Keratinocyte (primary cell): ENCODE measurements at regions not wholly inside any gene's neighbourhood (a gene's known extent, or its start where the extent isn't known, plus 50 kb on each side); places are given as distances from the start of the nearest gene placed in this dataset.

ENCODE experiments used
- DNase-seq: peaks from one replicate; pipeline ENCODE4 v3.0.0-alpha.2; 2011; ENCODE audit warnings: low read depth, missing footprints, low spot score
- FAIRE-seq: peaks from 2 replicates; lab custom pipeline; 2011; peaks lifted over from hg19 to GRCh38; lab: Jason Lieb, UNC
- H2AFZ ChIP-seq: 2 replicates; pipeline ENCODE4 v1.6.0; 2012; ENCODE audit warnings: low read length, control low read depth, inconsistent platforms; ENCODE audit not compliant: control insufficient read depth
- H3K27ac ChIP-seq: 2 replicates; pipeline ENCODE4 v1.5.1; 2011; ENCODE audit warnings: low read length; ENCODE audit not compliant: control insufficient read depth, insufficient read depth
- H3K27me3 ChIP-seq: 3 replicates; pipeline ENCODE4 v1.6.0; 2011; ENCODE audit warnings: low read length; ENCODE audit not compliant: control insufficient read depth, insufficient read depth; ENCODE audit errors: extremely low read depth
- H3K36me3 ChIP-seq, 2 experiments: 2 replicates in 1 of 2; 3 replicates in 1 of 2; pipeline ENCODE4 v1.5.1; 2011; ENCODE audit warnings: low read length in 2 of 2, mild to moderate bottlenecking in 1 of 2; ENCODE audit not compliant: control insufficient read depth in 2 of 2, insufficient read depth in 2 of 2; ENCODE audit errors: extremely low read depth in 1 of 2
- H3K4me1 ChIP-seq: 3 replicates; pipeline ENCODE4 v1.5.1; 2011; ENCODE audit warnings: low read length; ENCODE audit not compliant: control insufficient read depth, insufficient read depth; ENCODE audit errors: extremely low read depth
- H3K4me2 ChIP-seq: 3 replicates; pipeline ENCODE4 v1.6.0; 2011; ENCODE audit warnings: low read depth, low read length; ENCODE audit not compliant: control insufficient read depth, insufficient read depth; ENCODE audit errors: extremely low read depth
- H3K4me3 ChIP-seq, 3 experiments: fragments of 200-600 bp in 1 of 3; sonication (generic) in 1 of 3; 2 replicates in 2 of 3; 3 replicates in 1 of 3; pipeline ENCODE4 v1.5.1; 2011 to 2016; ENCODE audit warnings: low read length in 3 of 3, mild to moderate bottlenecking in 3 of 3, control low read depth in 2 of 3, inconsistent platforms in 1 of 3, low read depth in 1 of 3, mixed read lengths in 1 of 3, mixed run types in 1 of 3, moderate library complexity in 1 of 3; ENCODE audit not compliant: control insufficient read depth in 2 of 3, insufficient read depth in 2 of 3; ENCODE audit errors: extremely low read depth in 1 of 3
- H3K79me2 ChIP-seq: 2 replicates; pipeline ENCODE4 v1.6.0; 2012; ENCODE audit warnings: low read length; ENCODE audit not compliant: control insufficient read depth, insufficient read depth
- H3K9ac ChIP-seq: 3 replicates; pipeline ENCODE4 v1.6.0; 2011; ENCODE audit warnings: low read length; ENCODE audit not compliant: control insufficient read depth, insufficient read depth; ENCODE audit errors: extremely low read depth
- H3K9me1 ChIP-seq: 3 replicates; pipeline ENCODE4 v1.6.0; 2011; ENCODE audit warnings: low read length; ENCODE audit not compliant: control insufficient read depth, insufficient read depth; ENCODE audit errors: extremely low read depth
- H3K9me3 ChIP-seq: 2 replicates; pipeline ENCODE4 v1.5.1; 2012; ENCODE audit warnings: low read depth, low read length; ENCODE audit not compliant: control insufficient read depth
- H4K20me1 ChIP-seq: 3 replicates; pipeline ENCODE4 v1.6.0; 2011; ENCODE audit warnings: low read length; ENCODE audit not compliant: control insufficient read depth, insufficient read depth; ENCODE audit errors: extremely low read depth
- CTCF ChIP-seq, 3 experiments: IDR thresholded peaks in 1 of 3; conservative IDR thresholded peaks in 1 of 3; optimal IDR thresholded peaks in 1 of 3; 2 replicates in 2 of 3; 3 replicates in 1 of 3; pipeline versions ENCODE3 to v1.5.1; 2011; ENCODE audit warnings: low read length in 3 of 3, mild to moderate bottlenecking in 3 of 3, moderate library complexity in 2 of 3, control low read depth in 1 of 3, inconsistent platforms in 1 of 3; ENCODE audit not compliant: insufficient read depth in 2 of 3; ENCODE audit errors: extremely low read depth in 1 of 3
- EZH2 ChIP-seq: IDR thresholded peaks from one replicate; pipeline ENCODE4 v1.6.1; 2012; ENCODE audit warnings: inconsistent platforms, mild to moderate bottlenecking, low read length, moderate library complexity
- dilution Hi-C: fragments of 300-500 bp; cut with MboI; formaldehyde crosslinking; loops from one replicate; pipeline ENCODE4 v1.7.0; 2020; ENCODE audit warnings: low sequenced_read_pairs; ENCODE audit not compliant: extremely low pct_ligation_motif_present

- no peak overlapping the region for H2AFZ ChIP-seq
- H3K4me2 ChIP-seq = no peak overlapping the region
- H3K9me3 ChIP-seq = no peaks in the 10 kb centered on the region
- no peaks in the 10 kb centered on the region for H4K20me1 ChIP-seq
- no peaks in the 10 kb centered on the region for H3K9me1 ChIP-seq
- H3K4me1 ChIP-seq = peaks cover 4% of the 10 kb centered on the region
- no peak overlapping the region for H3K9ac ChIP-seq
- H3K27me3 ChIP-seq = peaks cover 39% of the 10 kb centered on the region
- no peak for TF ChIP-seq EZH2
- no peak for TF ChIP-seq CTCF (optimal IDR thresholded peaks at IDR 0.05 in 1 of 3, IDR thresholded peaks at IDR 0.05 in 1 of 3, conservative IDR thresholded peaks at IDR 0.05 in 1 of 3; ENCODE audit: extremely low read depth in 1 of 3, insufficient read depth in 2 of 3, low read length in 3 of 3)
- dilution Hi-C loops = no loop called here
- H3K4me3 ChIP-seq = no peak overlapping the region
- H3K36me3 ChIP-seq = no peaks in the 10 kb centered on the region
- FAIRE-seq (no peak), DNase-seq (no peak)
- H3K79me2 ChIP-seq = no peaks in the 10 kb centered on the region
- no peak overlapping the region for H3K27ac ChIP-seq
Measured at GRCh38 chr2:15729001-15729400, 137.3 kb downstream of the DDX1 start.

DNA sequence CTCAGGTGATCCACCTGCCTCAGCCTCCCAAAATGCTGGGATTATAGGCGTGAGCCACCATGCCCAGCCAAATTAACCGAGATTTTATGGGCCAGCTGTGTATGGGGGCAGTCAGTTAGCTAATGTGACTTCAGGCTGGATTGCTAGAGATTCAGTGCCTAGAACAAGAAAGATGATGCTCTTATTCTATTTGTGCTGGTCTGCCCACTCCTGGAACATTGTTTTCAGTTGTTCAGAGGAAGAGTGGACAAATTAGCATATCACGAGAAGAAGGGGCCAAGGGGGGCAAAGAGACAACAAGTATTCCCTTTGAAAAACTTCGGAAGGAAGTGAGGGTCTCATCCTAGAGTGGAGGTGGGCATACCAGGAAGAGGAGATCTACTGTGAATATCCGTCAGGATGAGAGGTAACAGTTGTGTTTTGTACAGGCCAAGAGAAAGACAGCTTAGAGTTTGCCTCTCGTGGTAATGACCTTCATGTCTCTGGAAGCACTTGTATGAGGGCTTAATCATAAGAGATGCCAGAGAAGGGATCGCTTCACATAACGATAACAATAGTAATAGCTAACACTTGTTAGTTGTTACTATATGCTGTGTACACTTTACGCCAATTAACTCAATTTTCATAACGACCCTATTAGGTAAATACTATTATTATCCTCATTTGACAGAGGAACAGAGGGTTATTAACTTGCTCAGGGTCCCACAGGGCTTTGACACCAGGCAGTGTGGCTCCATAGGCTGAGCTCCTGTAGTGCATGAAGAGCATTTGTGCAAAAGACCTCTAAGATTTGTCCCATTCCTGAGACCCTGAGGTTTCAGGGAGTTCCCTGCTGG is 138.3 kb downstream of the DDX1 start:
- no peak overlapping the region for H3K4me2 ChIP-seq
- no peak for FAIRE-seq
- H3K4me3 ChIP-seq = no peak overlapping the region

More for the DNA sequence above, 138.3 kb downstream of the DDX1 start:
- Histone ChIP-seq H3K36me3 (no peaks in the 10 kb centered on the region), H3K4me1 (peaks cover 4% of the 10 kb centered on the region), H2AFZ (no peak overlapping the region), H3K27ac (no peak overlapping the region), H3K9me3 (no peaks in the 10 kb centered on the region), H3K79me2 (no peaks in the 10 kb centered on the region), H4K20me1 (no peaks in the 10 kb centered on the region), H3K27me3 (peaks cover 46% of the 10 kb centered on the region), H3K9ac (no peak overlapping the region), H3K9me1 (no peaks in the 10 kb centered on the region)
- dilution Hi-C loops = no loop called here
- DNase-seq = no peak
- TF ChIP-seq CTCF (optimal IDR thresholded peaks at IDR 0.05 in 1 of 3, IDR thresholded peaks at IDR 0.05 in 1 of 3, conservative IDR thresholded peaks at IDR 0.05 in 1 of 3; ENCODE audit: extremely low read depth in 1 of 3, insufficient read depth in 2 of 3, low read length in 3 of 3) (no peak), EZH2 (no peak)
